Fibroblast of pulmonary artery (primary cell): ENCODE measurements at regions not wholly inside any gene's neighbourhood (a gene's known extent, or its start where the extent isn't known, plus 50 kb on each side); places are given as distances from the start of the nearest gene placed in this dataset.

Source experiments
- DNase-seq: peaks from one replicate; pipeline ENCODE4 v3.0.0-alpha.2; 2010; ENCODE audit warnings: low read depth
- H3K4me3 ChIP-seq: replicated peaks from 2 replicates; pipeline ENCODE4 v1.5.1; 2011; ENCODE audit warnings: low read depth, mild to moderate bottlenecking, control low read depth, low read length, moderate library complexity
- TF ChIP-seq, protein P1 (sequence below): IDR thresholded peaks from 2 replicates; pipeline ENCODE4 v1.5.1; 2011; ENCODE audit warnings: mild to moderate bottlenecking, control low read depth, low read length, inconsistent platforms; ENCODE audit errors: missing control alignments

- TF ChIP-seq, protein P1, sequence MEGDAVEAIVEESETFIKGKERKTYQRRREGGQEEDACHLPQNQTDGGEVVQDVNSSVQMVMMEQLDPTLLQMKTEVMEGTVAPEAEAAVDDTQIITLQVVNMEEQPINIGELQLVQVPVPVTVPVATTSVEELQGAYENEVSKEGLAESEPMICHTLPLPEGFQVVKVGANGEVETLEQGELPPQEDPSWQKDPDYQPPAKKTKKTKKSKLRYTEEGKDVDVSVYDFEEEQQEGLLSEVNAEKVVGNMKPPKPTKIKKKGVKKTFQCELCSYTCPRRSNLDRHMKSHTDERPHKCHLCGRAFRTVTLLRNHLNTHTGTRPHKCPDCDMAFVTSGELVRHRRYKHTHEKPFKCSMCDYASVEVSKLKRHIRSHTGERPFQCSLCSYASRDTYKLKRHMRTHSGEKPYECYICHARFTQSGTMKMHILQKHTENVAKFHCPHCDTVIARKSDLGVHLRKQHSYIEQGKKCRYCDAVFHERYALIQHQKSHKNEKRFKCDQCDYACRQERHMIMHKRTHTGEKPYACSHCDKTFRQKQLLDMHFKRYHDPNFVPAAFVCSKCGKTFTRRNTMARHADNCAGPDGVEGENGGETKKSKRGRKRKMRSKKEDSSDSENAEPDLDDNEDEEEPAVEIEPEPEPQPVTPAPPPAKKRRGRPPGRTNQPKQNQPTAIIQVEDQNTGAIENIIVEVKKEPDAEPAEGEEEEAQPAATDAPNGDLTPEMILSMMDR: no peak
- no peak for DNase-seq
- no peak overlapping the region for H3K4me3 ChIP-seq
These were observed 119.1 kb upstream of the COL5A1 start for GRCh38 chr9:134522502-134522848.

DNA sequence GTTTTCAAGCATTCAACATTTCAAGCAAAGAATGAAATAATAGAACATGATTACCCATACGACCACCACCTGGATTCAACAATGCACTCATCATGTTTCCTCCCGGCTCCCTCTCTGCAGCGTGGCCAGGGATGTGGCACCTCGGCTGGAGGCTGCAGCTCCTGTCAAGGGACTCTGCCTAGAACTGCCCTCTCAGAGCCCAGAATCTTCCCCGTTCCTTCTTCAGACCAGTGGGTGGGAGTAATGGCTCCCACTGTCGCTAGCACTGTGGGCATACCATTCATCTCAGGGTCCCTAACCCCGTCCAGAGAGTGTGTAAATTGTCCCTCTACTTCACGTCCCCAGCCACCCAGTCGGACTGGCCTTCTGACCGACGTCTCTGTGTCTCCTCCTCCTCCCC, 118.6 kb upstream of the COL5A1 start:
- DNase-seq: no peak
- no peak overlapping the region for H3K4me3 ChIP-seq
- TF ChIP-seq, protein P1: no peak

DNA sequence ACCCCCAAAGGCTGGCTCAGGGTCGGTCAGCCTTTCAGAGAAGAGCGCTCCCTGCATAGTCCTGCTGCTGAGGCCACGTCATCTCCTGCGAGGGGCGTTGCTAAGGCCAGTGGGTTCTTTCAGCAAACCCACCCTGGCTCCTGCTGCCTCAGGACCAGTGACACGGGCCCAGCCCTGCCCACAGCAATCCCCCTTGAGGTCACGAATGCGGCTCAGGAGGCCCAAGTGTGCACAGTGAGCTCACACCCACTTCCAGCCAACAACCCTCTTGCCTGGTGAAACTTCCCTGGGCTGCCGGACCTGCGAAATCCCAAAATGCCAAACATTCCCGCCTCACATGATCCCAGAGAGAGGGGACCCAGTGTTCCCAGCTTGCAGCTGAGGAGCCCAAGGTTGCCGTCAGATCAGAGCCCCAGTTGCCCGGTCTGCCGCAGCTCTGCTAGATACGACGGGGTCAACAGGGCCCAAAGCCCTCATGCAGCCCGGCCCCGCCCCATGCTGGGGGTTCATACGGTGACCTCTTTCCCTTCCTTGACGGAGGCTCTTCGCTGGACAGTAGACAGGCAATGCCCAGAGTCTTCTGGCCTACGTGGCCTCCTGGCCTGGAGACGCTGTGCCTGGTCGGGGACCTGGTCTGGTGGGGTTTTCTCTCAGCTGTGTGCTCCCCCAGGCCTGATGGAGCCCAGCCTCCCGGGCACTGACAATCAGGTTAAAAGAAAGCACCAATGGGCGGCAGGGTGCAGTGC, 116.4 kb upstream of the COL5A1 start:
- no peak for DNase-seq
- TF ChIP-seq, protein P1: no peak
- no peak overlapping the region for H3K4me3 ChIP-seq

- no peak overlapping the region for H3K4me3 ChIP-seq
- TF ChIP-seq, protein P1: peak; percentile 13
- peak; percentile 52 for DNase-seq
These were observed 115.6 kb upstream of the COL5A1 start for GRCh38 chr9:134525841-134526583.

DNA sequence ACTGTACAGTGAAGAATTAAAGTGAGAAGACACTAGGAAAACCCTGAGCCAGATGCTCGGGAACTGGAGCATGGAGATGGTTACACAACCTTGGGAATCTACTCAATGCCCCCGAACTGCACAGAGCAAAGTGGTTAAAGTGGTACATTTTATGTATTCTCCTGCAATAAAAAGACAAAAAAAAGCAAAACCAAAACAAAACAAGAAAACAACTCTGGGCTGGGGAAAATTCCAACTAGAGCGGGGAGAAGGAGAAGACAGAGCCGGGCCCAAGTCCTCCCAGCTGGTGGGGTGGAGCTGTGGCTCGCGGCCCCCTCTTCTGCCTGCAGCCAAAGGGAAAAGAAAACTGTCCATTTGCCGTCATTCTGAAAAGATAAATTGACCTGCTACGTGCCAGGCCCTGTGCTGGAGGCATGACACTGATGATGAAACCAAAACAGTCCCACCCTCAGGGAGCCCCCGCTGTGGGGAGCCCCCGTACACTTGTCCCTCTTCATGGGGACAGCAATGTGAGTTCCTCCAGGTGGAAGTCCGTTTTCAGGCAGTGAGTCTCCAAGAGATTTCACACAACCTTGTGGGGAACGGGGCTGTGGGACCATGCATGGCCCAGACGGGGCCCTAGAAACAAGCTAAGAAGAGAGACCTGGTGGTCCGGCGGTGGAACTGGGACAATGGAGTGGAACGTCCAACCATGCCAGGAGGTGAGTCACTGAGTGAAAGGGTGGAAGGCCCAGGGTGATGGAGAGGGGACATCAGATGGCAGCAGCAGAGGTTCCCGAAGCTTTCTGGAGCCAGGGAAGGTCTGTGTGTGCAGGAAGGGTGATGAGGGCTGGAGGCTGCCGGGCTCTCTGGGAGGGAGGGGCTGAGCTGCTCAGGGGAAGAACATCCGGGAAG, 114.8 kb upstream of the COL5A1 start:
- H3K4me3 ChIP-seq: no peak overlapping the region
- no peak for DNase-seq
- TF ChIP-seq, protein P1: no peak

DNA sequence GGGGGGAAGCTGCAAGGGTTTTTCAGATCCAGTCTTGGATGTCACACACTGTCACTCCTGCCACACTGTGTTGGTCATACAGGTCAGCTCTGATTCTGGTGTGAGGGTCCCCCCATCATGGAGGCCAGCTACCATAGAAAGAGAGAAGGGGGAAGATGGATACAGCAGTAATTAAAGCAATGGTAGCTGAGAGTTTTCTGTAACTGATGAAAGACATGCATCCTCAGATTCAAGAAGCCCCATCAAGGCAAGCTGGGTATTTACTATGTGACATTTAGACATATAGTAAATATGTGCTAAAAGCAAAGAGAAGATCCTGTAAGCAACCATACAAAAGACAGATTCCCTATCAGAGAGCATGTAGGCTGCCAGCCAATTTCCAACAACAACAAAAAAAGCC, 110.9 kb upstream of the COL5A1 start:
- no peak for DNase-seq
- TF ChIP-seq, protein P1: no peak
- no peak overlapping the region for H3K4me3 ChIP-seq
